Lung (tissue), 11 donors: ENCODE measurements at regions not wholly inside any gene's neighbourhood (a gene's known extent, or its start where the extent isn't known, plus 50 kb on each side); places are given as distances from the start of the nearest gene placed in this dataset.
A peak's percentile ranks its signal among the peaks of the same experiment; 100 is the strongest.

Experiments used
- ATAC-seq: fragments of 200-7000 bp; cut with Tn5 transposase; one replicate; pipeline ENCODE4 v1.9.1; 2020; ENCODE audit warnings: moderate number of reproducible peaks; ENCODE audit not compliant: insufficient read depth, low FRiP score
- DNase-seq, 3 donors: peaks; one replicate each; pipeline ENCODE4 v3.0.0-alpha.2; 2013 to 2017
- H3K27ac ChIP-seq, 2 donors: one replicate each; pipeline ENCODE4 v1.5.1; 2013; ENCODE audit warnings: mild to moderate bottlenecking in 2 of 2, moderate library complexity in 2 of 2, control low read depth in 1 of 2, inconsistent platforms in 1 of 2, low read depth in 1 of 2, low read length in 1 of 2
- H3K27me3 ChIP-seq, 3 donors: one replicate each; pipeline ENCODE4 v1.5.1; 2013; ENCODE audit warnings: low read length in 2 of 3; ENCODE audit not compliant: control insufficient read depth in 3 of 3, insufficient read depth in 3 of 3
- H3K36me3 ChIP-seq, 4 donors: one replicate each; pipeline ENCODE4 v1.5.1; 2013; ENCODE audit warnings: low read length in 4 of 4, mild to moderate bottlenecking in 1 of 4, moderate library complexity in 1 of 4; ENCODE audit not compliant: control insufficient read depth in 4 of 4, insufficient read depth in 4 of 4
- H3K4me1 ChIP-seq, 5 donors: one replicate each; pipeline ENCODE4 v1.5.1; 2013; ENCODE audit warnings: low read length in 5 of 5, mild to moderate bottlenecking in 2 of 5, moderate library complexity in 1 of 5; ENCODE audit not compliant: control insufficient read depth in 5 of 5, insufficient read depth in 5 of 5
- H3K4me3 ChIP-seq: one replicate; pipeline ENCODE4 v1.5.1; 2013; ENCODE audit warnings: mild to moderate bottlenecking, control low read depth, moderate library complexity
- H3K9ac ChIP-seq, 2 donors: one replicate each; pipeline ENCODE4 v1.5.1; 2013; ENCODE audit warnings: low read length in 2 of 2, control low read depth in 1 of 2; ENCODE audit not compliant: insufficient read depth in 1 of 2
- H3K9me3 ChIP-seq, 4 donors: one replicate each; pipeline ENCODE4 v1.5.1; 2013; ENCODE audit warnings: low read length in 3 of 4, mild to moderate bottlenecking in 1 of 4, moderate library complexity in 1 of 4; ENCODE audit not compliant: control insufficient read depth in 4 of 4, insufficient read depth in 3 of 4
- CTCF ChIP-seq: IDR thresholded peaks from 2 replicates; pipeline ENCODE4 v1.5.1; 2012; ENCODE audit warnings: mild to moderate bottlenecking; ENCODE audit errors: control extremely low read depth, extremely low read depth
- WGBS, 2 donors: extraction: QIAGEN DNeasy Blood & Tissue Kit; methylation state at CpG; one replicate each; pipeline ENCODE4 v1.1.7; 2013; 5-methylcytosine and 5-hydroxymethylcytosine counted together
- donor health status: control.
- donor health status: control.
- donor health status: Bipolar disorder and iron deficiency.
- donor health status: healthy.
- donor health status: DM: yes; HTN: yes; CAD: no.

DNA sequence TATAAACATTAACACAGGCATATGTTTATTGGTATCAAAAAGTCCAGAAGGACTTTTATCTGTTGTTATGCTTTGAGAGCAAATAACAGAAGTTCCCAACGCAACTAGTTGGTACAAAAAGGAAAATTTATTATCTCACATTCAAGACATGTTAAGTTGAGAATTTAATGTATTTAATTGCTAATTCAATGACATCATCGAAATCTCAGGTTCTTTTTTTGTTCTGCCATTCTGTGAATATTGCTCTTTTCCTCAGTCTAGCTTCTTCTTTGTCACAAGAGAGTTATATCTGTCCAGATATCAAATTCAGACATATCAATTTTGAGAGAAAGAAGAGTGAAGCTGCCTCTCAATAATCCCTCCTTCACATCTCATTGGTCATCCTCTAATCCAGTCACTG lies 307.6 kb upstream of the PCSK5 start:
- ATAC-seq = no peak
- WGBS, 2 donors = 81 to 85% methylated on average over 2 of the region's 2 CpGs

GRCh38 chr9:75588808-75589207 lies 301.7 kb upstream of the PCSK5 start:
- Histone ChIP-seq H3K4me1 (peaks cover 0 to 4% (median 0%) of the 10 kb centered on the region in 5 donors), H3K27me3 (no peaks in the 10 kb centered on the region), H3K27ac (no peak overlapping the region), H3K9me3 (no peaks in the 10 kb centered on the region), H3K36me3 (no peaks in the 10 kb centered on the region), H3K4me3 (no peak overlapping the region), H3K9ac (no peak overlapping the region)
- no peak for DNase-seq
- WGBS, 2 donors = 72 to 89% methylated on average over 2 of the region's 2 CpGs
- no peak for ATAC-seq
- no peak for TF ChIP-seq CTCF

More for the DNA sequence above, 307.6 kb upstream of the PCSK5 start:
- Histone ChIP-seq H3K4me1 (no peaks in the 10 kb centered on the region), H3K36me3 (no peaks in the 10 kb centered on the region), H3K4me3 (no peak overlapping the region), H3K27me3 (no peaks in the 10 kb centered on the region), H3K9me3 (no peaks in the 10 kb centered on the region), H3K27ac (no peak overlapping the region), H3K9ac (no peak overlapping the region)
- TF ChIP-seq CTCF = no peak
- no peak for DNase-seq

- peaks cover 0 to 4% (median 0%) of the 10 kb centered on the region in 5 donors for H3K4me1 ChIP-seq
- H3K27ac ChIP-seq = no peak overlapping the region
- no peaks in the 10 kb centered on the region for H3K9me3 ChIP-seq
- WGBS, 2 donors = 69 to 86% methylated on average over 2 of the region's 2 CpGs
- no peaks in the 10 kb centered on the region for H3K36me3 ChIP-seq
- no peaks in the 10 kb centered on the region for H3K27me3 ChIP-seq
- no peak overlapping the region for H3K9ac ChIP-seq
- TF ChIP-seq CTCF = no peak
- ATAC-seq = no peak
- DNase-seq = peak in 2 of 3 donors; percentile 36 to 47
- H3K4me3 ChIP-seq = no peak overlapping the region
These were observed 301.0 kb upstream of the PCSK5 start for GRCh38 chr9:75589497-75589896.

DNA sequence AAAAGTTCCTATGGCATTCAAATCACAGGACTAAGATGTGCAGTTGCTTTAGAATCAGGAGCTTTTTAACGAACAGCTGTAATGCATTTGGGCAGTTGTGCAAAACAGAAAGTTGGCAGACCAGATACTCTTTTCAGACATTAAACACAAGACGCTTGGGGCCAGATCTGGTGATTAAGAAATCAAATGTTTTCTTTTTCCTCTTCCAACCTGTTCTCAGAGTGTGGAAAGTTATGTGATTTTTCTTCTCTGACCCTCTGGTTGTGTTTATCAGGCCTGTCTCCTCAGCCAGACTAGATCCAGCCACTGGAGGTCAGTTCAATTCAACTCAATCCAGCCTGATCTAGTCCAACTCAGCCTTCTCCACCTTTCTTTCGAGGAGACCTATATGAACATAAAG lies 298.5 kb upstream of the PCSK5 start:
- TF ChIP-seq CTCF = no peak
- no peaks in the 10 kb centered on the region for H3K9me3 ChIP-seq
- H3K27ac ChIP-seq = no peak overlapping the region
- H3K9ac ChIP-seq = no peak overlapping the region
- no peak for ATAC-seq
- H3K4me3 ChIP-seq = no peak overlapping the region
- no peaks in the 10 kb centered on the region for H3K36me3 ChIP-seq
- peaks cover 0 to 4% (median 0%) of the 10 kb centered on the region in 5 donors for H3K4me1 ChIP-seq
- peak in 2 of 3 donors; percentile 59 to 77 for DNase-seq
- WGBS, 2 donors = 71 to 82% methylated on average over 3 of the region's 3 CpGs
- H3K27me3 ChIP-seq = no peaks in the 10 kb centered on the region
